B cell (primary cell): ENCODE measurements at regions not wholly inside any gene's neighbourhood (a gene's known extent, or its start where the extent isn't known, plus 50 kb on each side); places are given as distances from the start of the nearest gene placed in this dataset.

ENCODE experiments used
- EZH2 ChIP-seq: IDR thresholded peaks from 2 replicates; pipeline ENCODE4 v1.6.1; 2012; ENCODE audit warnings: borderline replicate concordance, low read depth, mild to moderate bottlenecking, moderate library complexity, low read length; ENCODE audit not compliant: insufficient read depth, poor library complexity, severe bottlenecking
- TF ChIP-seq, protein P1 (sequence below): fragments of 200-600 bp; IDR thresholded peaks from one replicate; pipeline ENCODE4 v1.8.0; 2022; ENCODE audit warnings: antibody characterized with exemption, mild to moderate bottlenecking

DNA sequence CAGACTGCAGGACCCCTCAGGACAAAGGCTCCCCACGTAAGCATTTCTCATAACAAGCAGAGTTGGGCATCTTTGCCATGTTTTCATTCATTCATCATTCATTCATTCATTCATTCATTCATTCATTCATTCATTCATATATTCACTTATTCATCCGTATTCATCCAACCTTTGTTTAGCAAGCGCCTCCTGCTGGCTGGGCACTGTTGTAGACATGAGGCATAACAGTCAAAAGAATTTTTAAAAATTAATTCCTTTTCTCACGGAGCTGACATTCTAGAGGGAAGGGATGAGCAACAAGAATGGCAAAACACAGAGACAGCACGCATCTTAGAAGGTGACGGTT is 351.7 kb upstream of the TNRC6C start:
- no peak for TF ChIP-seq EZH2
- TF ChIP-seq, protein P1, sequence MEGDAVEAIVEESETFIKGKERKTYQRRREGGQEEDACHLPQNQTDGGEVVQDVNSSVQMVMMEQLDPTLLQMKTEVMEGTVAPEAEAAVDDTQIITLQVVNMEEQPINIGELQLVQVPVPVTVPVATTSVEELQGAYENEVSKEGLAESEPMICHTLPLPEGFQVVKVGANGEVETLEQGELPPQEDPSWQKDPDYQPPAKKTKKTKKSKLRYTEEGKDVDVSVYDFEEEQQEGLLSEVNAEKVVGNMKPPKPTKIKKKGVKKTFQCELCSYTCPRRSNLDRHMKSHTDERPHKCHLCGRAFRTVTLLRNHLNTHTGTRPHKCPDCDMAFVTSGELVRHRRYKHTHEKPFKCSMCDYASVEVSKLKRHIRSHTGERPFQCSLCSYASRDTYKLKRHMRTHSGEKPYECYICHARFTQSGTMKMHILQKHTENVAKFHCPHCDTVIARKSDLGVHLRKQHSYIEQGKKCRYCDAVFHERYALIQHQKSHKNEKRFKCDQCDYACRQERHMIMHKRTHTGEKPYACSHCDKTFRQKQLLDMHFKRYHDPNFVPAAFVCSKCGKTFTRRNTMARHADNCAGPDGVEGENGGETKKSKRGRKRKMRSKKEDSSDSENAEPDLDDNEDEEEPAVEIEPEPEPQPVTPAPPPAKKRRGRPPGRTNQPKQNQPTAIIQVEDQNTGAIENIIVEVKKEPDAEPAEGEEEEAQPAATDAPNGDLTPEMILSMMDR, result no peak
